Lower leg skin (tissue), 3 donors: ENCODE measurements at regions not wholly inside any gene's neighbourhood (a gene's known extent, or its start where the extent isn't known, plus 50 kb on each side); places are given as distances from the start of the nearest gene placed in this dataset.

Source experiments
- POLR2A ChIP-seq, 2 donors: fragments of 450-650 bp; IDR thresholded peaks; one replicate each; pipeline ENCODE4 v1.6.1; 2016 to 2017; ENCODE audit warnings: antibody characterized with exemption in 2 of 2, mild to moderate bottlenecking in 1 of 2, moderate library complexity in 1 of 2
- TF ChIP-seq, protein P1 (sequence below), 3 donors: fragments of 450-650 bp; IDR thresholded peaks; one replicate each; pipeline ENCODE4 v1.5.1; 2016; ENCODE audit warnings: antibody characterized with exemption in 3 of 3, mild to moderate bottlenecking in 3 of 3, moderate library complexity in 2 of 3

DNA sequence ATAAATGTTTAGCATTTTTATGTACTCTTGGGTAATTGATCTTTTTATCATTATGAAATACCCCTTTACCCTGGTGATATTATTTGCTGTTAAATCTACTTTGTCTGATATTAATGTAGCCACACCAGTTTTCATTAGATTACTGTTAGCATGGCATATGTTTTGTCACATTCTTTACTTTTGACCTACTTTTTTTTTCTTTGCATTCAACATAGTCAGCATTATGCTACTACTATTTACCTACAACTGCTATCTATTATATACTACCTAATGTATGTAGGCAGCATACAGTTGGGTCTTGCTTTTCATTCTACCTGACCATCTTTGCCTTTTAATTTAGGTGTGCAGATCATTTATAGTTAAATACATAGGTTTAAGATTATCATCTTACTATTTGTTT is 1429.6 kb upstream of the ALCAM start:
- no peak for TF ChIP-seq POLR2A (IDR thresholded peaks at IDR 0.05)
- TF ChIP-seq, protein P1, sequence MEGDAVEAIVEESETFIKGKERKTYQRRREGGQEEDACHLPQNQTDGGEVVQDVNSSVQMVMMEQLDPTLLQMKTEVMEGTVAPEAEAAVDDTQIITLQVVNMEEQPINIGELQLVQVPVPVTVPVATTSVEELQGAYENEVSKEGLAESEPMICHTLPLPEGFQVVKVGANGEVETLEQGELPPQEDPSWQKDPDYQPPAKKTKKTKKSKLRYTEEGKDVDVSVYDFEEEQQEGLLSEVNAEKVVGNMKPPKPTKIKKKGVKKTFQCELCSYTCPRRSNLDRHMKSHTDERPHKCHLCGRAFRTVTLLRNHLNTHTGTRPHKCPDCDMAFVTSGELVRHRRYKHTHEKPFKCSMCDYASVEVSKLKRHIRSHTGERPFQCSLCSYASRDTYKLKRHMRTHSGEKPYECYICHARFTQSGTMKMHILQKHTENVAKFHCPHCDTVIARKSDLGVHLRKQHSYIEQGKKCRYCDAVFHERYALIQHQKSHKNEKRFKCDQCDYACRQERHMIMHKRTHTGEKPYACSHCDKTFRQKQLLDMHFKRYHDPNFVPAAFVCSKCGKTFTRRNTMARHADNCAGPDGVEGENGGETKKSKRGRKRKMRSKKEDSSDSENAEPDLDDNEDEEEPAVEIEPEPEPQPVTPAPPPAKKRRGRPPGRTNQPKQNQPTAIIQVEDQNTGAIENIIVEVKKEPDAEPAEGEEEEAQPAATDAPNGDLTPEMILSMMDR (IDR thresholded peaks at IDR 0.05) = no peak
